HFFc6 (cell line): ENCODE measurements at regions not wholly inside any gene's neighbourhood (a gene's known extent, or its start where the extent isn't known, plus 50 kb on each side); places are given as distances from the start of the nearest gene placed in this dataset.

ENCODE experiments used
- DNase-seq: peaks from one replicate; pipeline ENCODE4 v3.0.0-alpha.2; 2018
- H3K27ac Mint-ChIP-seq: 2 replicates; pipeline ENCODE4 v1.8.0; 2020; ENCODE audit warnings: mild to moderate bottlenecking, mixed read lengths
- H3K27me3 Mint-ChIP-seq: 2 replicates; pipeline ENCODE4 v1.8.0; 2021; ENCODE audit warnings: mild to moderate bottlenecking, moderate library complexity, mixed read lengths; ENCODE audit not compliant: insufficient read depth
- H3K36me3 Mint-ChIP-seq: 2 replicates; pipeline ENCODE4 v1.8.0; 2021; ENCODE audit warnings: low read depth, mixed read lengths
- H3K4me1 Mint-ChIP-seq: 2 replicates; pipeline ENCODE4 v1.8.0; 2020; ENCODE audit warnings: low read depth, mixed read lengths
- H3K4me3 Mint-ChIP-seq: 2 replicates; pipeline ENCODE4 v1.8.0; 2020; ENCODE audit warnings: mild to moderate bottlenecking, moderate library complexity, mixed read lengths
- H3K9me3 Mint-ChIP-seq: 2 replicates; pipeline ENCODE4 v1.8.0; 2020; ENCODE audit warnings: mild to moderate bottlenecking, mixed read lengths
- CTCF ChIP-seq: fragments of 200-600 bp; sonication (generic); IDR thresholded peaks from 2 replicates; pipeline ENCODE4 v1.5.0; 2021; ENCODE audit warnings: antibody characterized with exemption, mild to moderate bottlenecking

- H3K4me3 Mint-ChIP-seq = no peak overlapping the region
- no peak for DNase-seq
- H3K27ac Mint-ChIP-seq = no peak overlapping the region
- peaks cover 10% of the 10 kb centered on the region for H3K9me3 Mint-ChIP-seq
- no peaks in the 10 kb centered on the region for H3K4me1 Mint-ChIP-seq
- TF ChIP-seq CTCF = no peak
- peaks cover under 1% of the 10 kb centered on the region; the same call in 1 of the 2 replicates for H3K27me3 Mint-ChIP-seq
- no peaks in the 10 kb centered on the region for H3K36me3 Mint-ChIP-seq
Observed at GRCh38 chr3:102896851-102897621, 462.2 kb downstream of the ZPLD1 start.

- Mint-ChIP-seq H3K27ac (no peak overlapping the region), H3K36me3 (no peaks in the 10 kb centered on the region), H3K4me1 (no peaks in the 10 kb centered on the region), H3K9me3 (peaks cover 17% of the 10 kb centered on the region), H3K4me3 (no peak overlapping the region), H3K27me3 (no peaks in the 10 kb centered on the region; the same call in 1 of the 2 replicates)
- no peak for TF ChIP-seq CTCF
- DNase-seq = no peak
Observed at GRCh38 chr3:102904629-102905028, 469.8 kb downstream of the ZPLD1 start.

- no peaks in the 10 kb centered on the region for H3K4me1 Mint-ChIP-seq
- H3K36me3 Mint-ChIP-seq = no peaks in the 10 kb centered on the region
- H3K9me3 Mint-ChIP-seq = peaks cover 21% of the 10 kb centered on the region
- H3K4me3 Mint-ChIP-seq = no peak overlapping the region
- H3K27ac Mint-ChIP-seq = no peak overlapping the region
- TF ChIP-seq CTCF = no peak
- H3K27me3 Mint-ChIP-seq = no peaks in the 10 kb centered on the region; the same call in 1 of the 2 replicates
- DNase-seq = no peak
Observed at GRCh38 chr3:102905811-102906210, 471.0 kb downstream of the ZPLD1 start.

DNA sequence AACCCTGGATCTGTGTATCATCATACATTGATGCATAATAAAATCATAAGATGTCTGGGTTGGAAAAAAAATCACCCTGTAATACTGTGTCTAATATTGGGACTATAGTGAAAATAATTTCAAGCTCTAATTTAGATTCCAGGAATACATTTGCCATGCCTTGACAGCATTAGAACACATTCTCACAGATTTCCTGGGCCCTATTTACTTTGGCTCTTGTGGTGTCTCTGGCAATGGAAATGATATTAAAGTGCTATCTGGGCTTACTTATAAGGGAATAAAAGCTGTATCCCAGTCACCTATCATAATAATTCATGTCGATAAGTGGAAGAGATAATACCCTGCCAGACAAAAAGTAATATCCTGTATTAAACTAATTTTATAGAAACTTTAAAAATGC is 472.0 kb downstream of the ZPLD1 start:
- no peaks in the 10 kb centered on the region for H3K4me1 Mint-ChIP-seq
- H3K36me3 Mint-ChIP-seq = no peaks in the 10 kb centered on the region
- peaks cover 28% of the 10 kb centered on the region for H3K9me3 Mint-ChIP-seq
- no peak for DNase-seq
- TF ChIP-seq CTCF = no peak
- no peaks in the 10 kb centered on the region; the same call in 1 of the 2 replicates for H3K27me3 Mint-ChIP-seq
- no peak overlapping the region for H3K4me3 Mint-ChIP-seq
- H3K27ac Mint-ChIP-seq = no peak overlapping the region

- H3K27ac Mint-ChIP-seq = no peak overlapping the region
- no peaks in the 10 kb centered on the region for H3K36me3 Mint-ChIP-seq
- H3K4me3 Mint-ChIP-seq = no peak overlapping the region
- no peak for DNase-seq
- H3K27me3 Mint-ChIP-seq = no peaks in the 10 kb centered on the region
- peaks cover 33% of the 10 kb centered on the region for H3K9me3 Mint-ChIP-seq
- no peak for TF ChIP-seq CTCF
- H3K4me1 Mint-ChIP-seq = no peaks in the 10 kb centered on the region
Observed at GRCh38 chr3:102909904-102910303, 475.1 kb downstream of the ZPLD1 start.
